Panc1 (cell line): ENCODE measurements at regions not wholly inside any gene's neighbourhood (a gene's known extent, or its start where the extent isn't known, plus 50 kb on each side); places are given as distances from the start of the nearest gene placed in this dataset.

Source experiments
- ATAC-seq: fragments of 200-7000 bp; cut with Tn5 transposase; 2 replicates; pipeline ENCODE4 v1.9.1; 2020; ENCODE audit warnings: mild to moderate bottlenecking, moderate library complexity
- BruUV-seq: library from RNA; stranded (reverse); fragments of 400-500 nt; replicated peaks from 2 replicates; lab custom pipeline; 2021; lab: Mats Ljungman, UMichigan
- CTCF ChIA-PET: fragments of 300-600 bp; sonication (Branson Sonifier 250); formaldehyde crosslinking; loops from one replicate; lab custom pipeline; 2022; ENCODE audit warnings: antibody characterized with exemption; lab: Charles Lee
- POLR2A ChIA-PET: fragments of 300-600 bp; sonication (Branson Sonifier 250); formaldehyde crosslinking; loops from one replicate; lab custom pipeline; 2022; ENCODE audit warnings: antibody characterized with exemption; lab: Charles Lee
- DNase-seq: peaks from one replicate; pipeline ENCODE4 v3.0.0-alpha.2; 2010; ENCODE audit warnings: low read depth, low spot score
- H3K27ac ChIP-seq: 2 replicates; pipeline ENCODE4 v1.5.1; 2011; ENCODE audit warnings: mild to moderate bottlenecking, low read length, inconsistent platforms
- H3K27me3 ChIP-seq: fragments of 200-500 bp; sonication (Bioruptor generic); 2 replicates; pipeline ENCODE4 v1.6.0; 2014; ENCODE audit warnings: low read length, inconsistent platforms; ENCODE audit not compliant: control insufficient read depth, insufficient read depth
- H3K36me3 ChIP-seq: fragments of 200-500 bp; sonication (Bioruptor generic); 2 replicates; pipeline ENCODE4 v1.5.1; 2014; ENCODE audit warnings: inconsistent platforms, mild to moderate bottlenecking, low read length, moderate library complexity; ENCODE audit not compliant: control insufficient read depth, insufficient read depth
- H3K4me1 ChIP-seq: 2 replicates; pipeline ENCODE4 v1.5.1; 2011; ENCODE audit warnings: inconsistent platforms, mild to moderate bottlenecking, low read length, moderate library complexity; ENCODE audit not compliant: control insufficient read depth, insufficient read depth
- H3K4me3 ChIP-seq, 2 experiments: 2 replicates each; pipeline ENCODE4 v1.5.1; 2011 to 2012; ENCODE audit warnings: low read depth in 2 of 2, low read length in 2 of 2, mild to moderate bottlenecking in 2 of 2, inconsistent platforms in 1 of 2, moderate library complexity in 1 of 2
- H3K9me3 ChIP-seq: fragments of 200-500 bp; sonication (Bioruptor generic); 2 replicates; pipeline ENCODE4 v1.5.1; 2014; ENCODE audit warnings: low read depth, mild to moderate bottlenecking, inconsistent platforms, low read length, moderate library complexity; ENCODE audit not compliant: control insufficient read depth, insufficient read depth
- CTCF ChIP-seq: fragments of 450-650 bp; IDR thresholded peaks from 2 replicates; pipeline ENCODE4 v1.5.1; 2017; ENCODE audit warnings: mild to moderate bottlenecking
- POLR2AphosphoS5 ChIP-seq: IDR thresholded peaks from 2 replicates; pipeline ENCODE4 v1.6.1; 2012; ENCODE audit warnings: mild to moderate bottlenecking, low read depth, low read length, moderate library complexity
- SIN3A ChIP-seq: IDR thresholded peaks from 2 replicates; pipeline ENCODE4 v1.6.1; 2012; ENCODE audit warnings: low read depth, mild to moderate bottlenecking, low read length, moderate library complexity, borderline replicate concordance; ENCODE audit not compliant: insufficient read depth
- TCF7L2 ChIP-seq: IDR thresholded peaks from 2 replicates; pipeline ENCODE4 v1.6.1; 2011; ENCODE audit warnings: mild to moderate bottlenecking, low read depth, low read length, inconsistent platforms
- in situ Hi-C: cut with HindIII; loops from 2 replicates; pipeline ENCODE4 v1.10.0; 2016; ENCODE audit warnings: low sequenced_read_pairs, low pct_unique_long_range_greater_than_20kb
- intact Hi-C: fragments of 100-400 bp; cut with micrococcal nuclease; formaldehyde crosslinking; loops from one replicate; pipeline ENCODE4 v1.10.0; 2022; ENCODE audit not compliant: unreplicated experiment
- TF ChIP-seq, protein P1 (sequence below), 2 experiments: IDR thresholded peaks; 2 replicates each; pipeline ENCODE4 v1.6.1; 2011 to 2012; ENCODE audit warnings: low read depth in 2 of 2, control low read depth in 1 of 2, low read length in 1 of 2, mild to moderate bottlenecking in 1 of 2, moderate library complexity in 1 of 2; ENCODE audit not compliant: insufficient read depth in 1 of 2

DNA sequence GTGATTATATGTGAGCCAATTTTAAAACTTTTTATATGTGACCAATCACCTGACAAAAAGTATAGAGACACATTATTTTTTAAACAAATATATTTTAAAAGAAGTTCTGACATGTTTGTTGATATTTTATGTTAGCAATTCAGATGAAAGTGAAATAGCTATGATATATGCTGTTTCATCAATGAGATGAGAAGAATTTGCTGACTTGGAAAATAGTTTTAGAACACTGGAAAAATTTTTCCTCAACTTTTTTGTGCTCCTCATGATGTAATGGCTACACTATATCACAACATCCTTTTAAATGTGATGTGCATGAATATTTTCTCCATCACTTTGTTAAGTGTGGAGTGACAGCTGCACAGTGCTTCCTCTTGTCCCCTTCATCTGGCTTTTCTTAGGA is 434.0 kb downstream of the PLCL1 start:
- CTCF ChIA-PET: no interaction called here
- Histone ChIP-seq H3K9me3 (no peaks in the 10 kb centered on the region), H3K4me1 (no peaks in the 10 kb centered on the region), H3K4me3 (no peak overlapping the region), H3K27me3 (0 out of 2 replicates have a peak, but pooled peaks cover 2% of the 10 kb centered on the region), H3K36me3 (no peaks in the 10 kb centered on the region), H3K27ac (no peak overlapping the region)
- DNase-seq (no peak), ATAC-seq (no peak)
- intact Hi-C loops (no loop called here), in situ Hi-C loops (no loop called here)
- TF ChIP-seq, protein P1, sequence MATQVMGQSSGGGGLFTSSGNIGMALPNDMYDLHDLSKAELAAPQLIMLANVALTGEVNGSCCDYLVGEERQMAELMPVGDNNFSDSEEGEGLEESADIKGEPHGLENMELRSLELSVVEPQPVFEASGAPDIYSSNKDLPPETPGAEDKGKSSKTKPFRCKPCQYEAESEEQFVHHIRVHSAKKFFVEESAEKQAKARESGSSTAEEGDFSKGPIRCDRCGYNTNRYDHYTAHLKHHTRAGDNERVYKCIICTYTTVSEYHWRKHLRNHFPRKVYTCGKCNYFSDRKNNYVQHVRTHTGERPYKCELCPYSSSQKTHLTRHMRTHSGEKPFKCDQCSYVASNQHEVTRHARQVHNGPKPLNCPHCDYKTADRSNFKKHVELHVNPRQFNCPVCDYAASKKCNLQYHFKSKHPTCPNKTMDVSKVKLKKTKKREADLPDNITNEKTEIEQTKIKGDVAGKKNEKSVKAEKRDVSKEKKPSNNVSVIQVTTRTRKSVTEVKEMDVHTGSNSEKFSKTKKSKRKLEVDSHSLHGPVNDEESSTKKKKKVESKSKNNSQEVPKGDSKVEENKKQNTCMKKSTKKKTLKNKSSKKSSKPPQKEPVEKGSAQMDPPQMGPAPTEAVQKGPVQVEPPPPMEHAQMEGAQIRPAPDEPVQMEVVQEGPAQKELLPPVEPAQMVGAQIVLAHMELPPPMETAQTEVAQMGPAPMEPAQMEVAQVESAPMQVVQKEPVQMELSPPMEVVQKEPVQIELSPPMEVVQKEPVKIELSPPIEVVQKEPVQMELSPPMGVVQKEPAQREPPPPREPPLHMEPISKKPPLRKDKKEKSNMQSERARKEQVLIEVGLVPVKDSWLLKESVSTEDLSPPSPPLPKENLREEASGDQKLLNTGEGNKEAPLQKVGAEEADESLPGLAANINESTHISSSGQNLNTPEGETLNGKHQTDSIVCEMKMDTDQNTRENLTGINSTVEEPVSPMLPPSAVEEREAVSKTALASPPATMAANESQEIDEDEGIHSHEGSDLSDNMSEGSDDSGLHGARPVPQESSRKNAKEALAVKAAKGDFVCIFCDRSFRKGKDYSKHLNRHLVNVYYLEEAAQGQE (IDR thresholded peaks at IDR 0.05; ENCODE audit: insufficient read depth in 1 of 2, low read depth in 2 of 2, low read length in 1 of 2): no peak
- no peak for TF ChIP-seq SIN3A
- TF ChIP-seq CTCF: no peak
- POLR2A ChIA-PET: no interaction called here
- no TSS peak for BruUV-seq

- no peak overlapping the region for H3K27ac ChIP-seq
- TF ChIP-seq, protein P1 (IDR thresholded peaks at IDR 0.05; ENCODE audit: insufficient read depth in 1 of 2, low read depth in 2 of 2, low read length in 1 of 2): no peak
- TF ChIP-seq SIN3A (no peak), TCF7L2 (no peak), POLR2AphosphoS5 (no peak), CTCF (no peak)
- no peaks in the 10 kb centered on the region for H3K9me3 ChIP-seq
- no peaks in the 10 kb centered on the region for H3K4me1 ChIP-seq
- BruUV-seq: no TSS peak
- in situ Hi-C loops (no loop called here), intact Hi-C loops (no loop called here)
- DNase-seq (no peak), ATAC-seq (no peak)
- ChIA-PET POLR2A (no interaction called here), CTCF (no interaction called here)
- H3K27me3 ChIP-seq: 0 out of 2 replicates have a peak, but pooled peaks cover 2% of the 10 kb centered on the region
- H3K4me3 ChIP-seq: no peak overlapping the region
- H3K36me3 ChIP-seq: no peaks in the 10 kb centered on the region
Measured at GRCh38 chr2:198236338-198236737, 431.9 kb downstream of the PLCL1 start.
